UCSD-AML1 (cell line): ENCODE measurements at regions not wholly inside any gene's neighbourhood (a gene's known extent, or its start where the extent isn't known, plus 50 kb on each side); places are given as distances from the start of the nearest gene placed in this dataset.
A peak's percentile ranks its signal among the peaks of the same experiment; 100 is the strongest.
"Not testable (repeated sequence)": the region's sequence is repeated elsewhere in the genome, so short reads cannot be mapped to it uniquely, and the experiment has no call there.

Experiments
- DNase-seq: peaks from one replicate; lab custom pipeline; 2025; ENCODE audit not compliant: unreplicated experiment; lab: John Stamatoyannopoulos, UW

DNA sequence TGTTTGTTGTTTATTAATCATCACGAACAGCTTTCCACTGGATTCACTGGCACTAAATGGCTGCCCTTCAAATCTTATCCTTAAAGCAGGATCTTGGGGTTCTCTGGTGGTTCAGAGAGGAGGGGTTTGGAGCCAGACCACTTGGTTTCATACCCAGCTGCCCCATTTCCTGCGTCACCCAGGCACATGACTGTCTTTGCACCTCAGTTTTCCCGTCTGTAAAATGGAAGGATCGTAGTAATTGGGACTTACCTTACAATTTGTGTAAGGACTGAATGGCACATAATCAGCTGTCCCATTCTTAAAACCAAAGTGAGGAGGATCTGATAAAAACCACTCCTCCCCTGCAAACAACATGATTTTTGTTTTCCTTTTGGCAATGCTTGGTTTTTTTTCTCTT is 318.3 kb downstream of the ZNF536 start:
- DNase-seq: no peak

DNA sequence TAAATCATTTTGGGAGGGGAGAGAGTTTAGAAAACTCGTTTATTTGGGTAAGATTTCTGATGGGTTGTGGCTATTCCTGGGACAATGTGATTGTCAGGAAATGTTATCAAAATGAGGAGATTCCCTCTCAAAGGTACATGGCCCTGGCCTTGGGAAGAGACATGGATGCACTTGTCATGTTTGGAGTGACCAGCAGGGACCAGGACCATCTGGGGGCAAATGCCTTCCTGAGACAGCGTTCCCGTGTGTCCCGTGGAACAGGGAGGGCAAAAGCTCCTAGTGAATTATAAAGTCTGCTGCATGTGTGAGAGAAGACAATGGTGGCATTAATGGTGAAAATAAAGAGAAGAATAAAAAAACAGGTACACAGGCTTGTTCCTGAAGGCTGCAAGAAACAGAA is 317.3 kb downstream of the ZNF536 start:
- no peak for DNase-seq

DNA sequence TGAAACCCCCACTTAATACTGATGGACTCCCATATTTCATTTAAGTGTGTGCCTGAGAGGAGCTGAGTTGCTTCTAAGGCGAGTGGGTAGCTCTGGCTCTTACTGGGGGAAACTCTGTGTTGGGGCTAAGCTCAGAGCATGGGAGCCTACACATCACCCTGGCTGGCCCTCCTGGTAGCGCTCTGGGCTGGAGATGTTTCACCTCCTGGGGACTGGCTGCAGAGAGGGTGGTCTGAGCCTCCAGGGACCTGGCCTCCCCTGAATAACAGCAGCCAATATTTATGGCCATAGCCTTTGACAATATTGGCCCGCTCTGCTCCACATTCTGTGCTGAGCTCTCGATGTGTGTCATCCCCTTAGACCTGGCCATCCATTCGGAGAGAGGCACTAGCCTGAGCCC is 316.5 kb downstream of the ZNF536 start:
- no peak for DNase-seq

DNA sequence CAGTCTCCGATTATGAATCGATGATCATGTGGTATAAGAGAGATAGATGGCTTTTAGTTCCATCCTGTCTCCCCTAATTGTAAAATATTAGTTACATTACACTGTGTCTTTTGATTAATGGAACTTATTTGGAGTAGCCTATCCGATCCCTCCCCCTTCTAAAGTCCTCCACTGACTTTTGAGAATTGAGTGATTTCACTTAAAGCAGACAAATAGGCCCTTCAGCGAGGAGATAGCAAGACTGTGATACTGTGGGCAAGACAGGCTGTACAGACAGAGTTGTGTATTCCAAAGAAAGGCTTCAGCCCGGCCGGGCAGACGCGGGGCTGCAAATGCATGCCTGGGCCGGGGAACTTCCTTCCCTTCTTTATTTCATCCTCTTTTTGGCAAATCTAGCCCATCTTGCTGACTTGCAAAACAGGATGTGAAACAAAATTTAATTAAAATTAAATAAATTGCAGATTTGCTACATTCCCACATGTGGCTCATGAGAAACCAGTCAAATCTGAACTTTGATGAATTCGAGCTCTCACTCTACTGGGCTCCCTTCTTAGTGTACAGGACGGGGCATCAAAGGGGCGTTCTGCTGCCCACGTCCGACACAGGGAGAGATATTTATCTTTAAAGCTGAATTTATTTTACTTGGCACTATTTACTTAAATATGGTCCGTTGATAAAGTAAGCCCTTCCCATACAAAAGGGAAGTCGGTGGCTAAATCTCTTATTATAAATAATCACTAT is 314.8 kb downstream of the ZNF536 start:
- no peak for DNase-seq

GRCh38 chr19:30686176-30686820 is 314.1 kb downstream of the ZNF536 start:
- DNase-seq: no peak

DNA sequence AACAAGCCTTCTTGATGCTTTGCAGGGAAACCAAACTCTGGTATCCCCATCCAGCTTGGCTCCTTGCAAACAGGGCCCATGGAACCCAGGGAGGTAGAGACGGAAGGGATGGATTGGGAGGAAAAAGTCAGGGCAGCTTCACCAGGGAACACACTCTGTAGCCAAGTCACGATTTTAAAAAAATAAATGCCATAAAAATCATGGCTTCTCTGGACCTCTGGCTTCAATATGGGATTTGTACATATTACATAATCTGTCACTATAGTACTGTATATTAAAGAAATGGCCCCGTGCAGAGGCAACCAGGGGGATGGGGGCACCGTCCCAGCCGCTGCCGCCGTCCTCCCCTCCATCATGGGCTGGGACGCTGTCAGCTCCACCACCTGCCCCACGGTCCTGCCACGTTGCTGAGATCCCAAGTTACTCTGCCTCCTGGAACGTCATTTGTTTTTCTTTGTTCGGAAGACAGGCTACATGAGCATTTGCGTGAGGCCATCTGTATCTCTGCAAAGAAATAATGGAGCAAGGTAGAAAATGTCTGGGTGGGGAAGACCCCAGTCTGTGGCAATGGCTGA is 313.3 kb downstream of the ZNF536 start:
- DNase-seq: no peak

GRCh38 chr19:30684613-30685012 is 312.4 kb downstream of the ZNF536 start:
- no peak for DNase-seq

DNA sequence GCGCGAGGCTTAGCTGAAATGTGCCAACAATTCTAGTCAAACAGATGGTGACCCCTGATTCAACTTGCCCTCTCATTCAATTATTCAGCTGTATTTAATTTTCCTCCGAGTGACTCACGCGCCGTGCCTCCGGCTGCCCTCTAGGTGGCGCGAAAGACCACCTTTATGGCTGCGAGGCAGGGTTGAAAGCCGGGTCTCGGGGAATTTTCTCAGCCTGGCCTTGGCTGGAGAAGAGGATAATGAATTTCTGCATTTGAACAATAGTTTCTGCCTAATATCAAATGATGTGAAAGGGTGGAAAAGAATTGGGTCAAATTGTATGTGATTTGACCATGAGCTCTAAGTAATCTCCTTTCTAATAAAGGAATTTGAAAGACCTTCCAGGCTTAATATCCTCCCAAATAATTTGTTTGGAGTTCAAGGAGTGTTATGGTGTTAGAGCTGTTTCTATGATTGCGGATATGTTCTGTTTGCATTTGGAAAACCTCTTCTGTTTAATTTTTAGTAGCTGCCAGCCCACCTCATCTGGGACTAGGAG is 310.9 kb downstream of the ZNF536 start:
- peak; percentile 49 for DNase-seq

DNA sequence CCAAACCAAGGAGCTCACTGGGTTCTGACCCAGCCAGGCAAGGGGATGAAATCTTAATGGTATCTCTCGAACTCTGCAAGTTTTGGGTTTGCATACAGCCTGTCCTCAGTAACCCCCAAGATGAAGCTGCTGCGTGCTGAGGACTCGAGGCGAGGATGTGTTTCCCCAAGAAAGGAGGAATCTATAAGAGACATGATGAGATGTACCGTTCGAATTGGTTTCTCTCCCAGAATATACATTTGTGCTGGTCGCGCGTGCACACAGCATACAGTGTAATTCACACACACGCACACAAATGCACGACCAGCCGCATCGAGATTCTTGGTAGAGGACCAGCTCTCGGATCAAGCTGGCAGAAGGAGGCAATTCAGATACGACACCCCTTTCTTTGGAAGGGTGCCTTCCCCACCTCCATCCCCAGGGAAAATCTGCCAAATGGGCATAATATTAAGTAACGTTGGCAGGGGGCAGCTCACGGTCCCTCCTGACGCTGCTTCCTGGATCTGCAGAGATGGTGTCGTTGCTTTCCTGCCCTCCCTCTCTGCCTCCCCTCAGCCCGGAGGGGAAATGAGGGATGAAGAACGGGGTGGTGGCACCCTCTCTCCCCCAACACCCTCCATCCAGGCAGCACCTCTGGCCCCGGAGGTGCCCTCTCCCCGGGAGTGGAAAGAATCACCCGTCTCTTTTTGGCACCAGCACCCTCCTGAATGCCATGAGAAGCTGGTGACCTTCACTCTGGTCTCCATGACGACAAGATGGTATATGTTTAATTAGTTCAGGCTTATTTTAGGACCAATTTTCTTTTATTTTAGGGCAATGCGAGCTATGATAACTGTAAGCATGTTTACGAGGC is 310.2 kb downstream of the ZNF536 start:
- no peak for DNase-seq

DNA sequence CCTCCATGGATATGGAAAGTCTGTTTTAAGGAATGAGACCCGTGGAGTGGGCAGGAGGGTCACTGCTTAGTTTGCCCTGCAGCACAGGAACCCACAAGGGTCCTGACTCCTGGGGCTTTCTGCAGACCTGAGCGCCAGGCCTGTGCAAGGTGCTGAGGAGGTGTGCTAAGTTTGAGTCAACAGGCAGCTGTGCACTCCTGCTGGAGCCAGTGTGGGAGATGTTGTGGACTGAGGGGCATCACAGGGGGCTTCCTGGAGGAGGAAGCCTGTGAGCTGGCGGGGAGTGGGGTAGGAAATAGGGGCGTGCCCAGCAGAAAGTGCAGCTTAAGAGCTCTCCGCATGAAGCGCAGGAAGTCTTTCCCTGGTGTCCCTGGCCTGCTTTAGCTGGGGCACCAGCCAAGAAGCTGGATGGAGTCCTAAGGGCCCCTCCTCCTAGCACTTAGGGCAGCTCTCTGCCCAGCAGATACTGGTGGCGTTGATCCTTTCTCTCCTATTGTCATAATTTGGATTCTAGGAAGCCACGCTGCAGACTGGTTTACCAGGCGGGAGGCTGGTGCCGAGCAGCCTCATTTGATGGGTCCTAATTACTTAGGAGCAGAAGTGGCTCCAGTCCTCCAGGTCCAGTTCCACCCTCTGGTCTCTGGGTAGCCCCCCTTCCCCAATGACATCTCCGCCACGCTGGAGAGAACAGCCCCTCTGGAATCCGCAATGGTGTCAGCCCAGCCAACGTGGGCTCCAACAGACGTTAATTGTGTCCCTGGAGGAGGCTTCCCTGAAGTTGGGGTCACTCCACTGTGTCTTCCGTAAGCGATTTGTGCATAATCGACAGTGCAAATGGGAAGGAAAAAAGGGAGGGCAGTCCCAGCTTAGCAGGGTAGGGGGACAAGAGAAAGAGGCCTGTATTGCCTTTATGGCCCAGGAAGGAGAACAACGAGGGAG is 309.2 kb downstream of the ZNF536 start:
- no peak for DNase-seq

- not testable (repeated sequence) for DNase-seq
These were observed 308.2 kb downstream of the ZNF536 start for GRCh38 chr19:30680399-30680798.

GRCh38 chr19:30679789-30680188 is 307.6 kb downstream of the ZNF536 start:
- DNase-seq: no peak

- no peak for DNase-seq
These were observed 307.0 kb downstream of the ZNF536 start for GRCh38 chr19:30679153-30679702.

DNA sequence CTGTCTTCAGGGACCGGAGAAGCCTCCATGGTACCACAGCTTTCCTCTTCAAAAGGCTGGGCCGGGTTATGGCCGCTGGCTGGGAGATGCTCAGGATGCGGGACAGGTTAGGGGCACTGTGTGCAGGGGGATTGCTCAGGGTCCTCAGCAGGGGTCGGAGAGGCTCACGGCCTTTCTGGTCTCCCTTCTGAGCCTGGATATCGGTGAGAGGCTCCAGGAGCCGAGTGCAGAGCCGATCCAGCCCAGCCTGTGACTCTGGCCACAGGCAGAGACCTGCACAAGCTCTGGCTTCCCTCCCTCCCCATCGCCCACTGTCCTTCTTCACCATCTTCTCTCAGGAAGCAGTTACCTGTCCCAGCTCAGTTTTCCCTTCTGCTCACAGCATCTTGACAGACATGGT is 306.0 kb downstream of the ZNF536 start:
- DNase-seq: no peak

DNA sequence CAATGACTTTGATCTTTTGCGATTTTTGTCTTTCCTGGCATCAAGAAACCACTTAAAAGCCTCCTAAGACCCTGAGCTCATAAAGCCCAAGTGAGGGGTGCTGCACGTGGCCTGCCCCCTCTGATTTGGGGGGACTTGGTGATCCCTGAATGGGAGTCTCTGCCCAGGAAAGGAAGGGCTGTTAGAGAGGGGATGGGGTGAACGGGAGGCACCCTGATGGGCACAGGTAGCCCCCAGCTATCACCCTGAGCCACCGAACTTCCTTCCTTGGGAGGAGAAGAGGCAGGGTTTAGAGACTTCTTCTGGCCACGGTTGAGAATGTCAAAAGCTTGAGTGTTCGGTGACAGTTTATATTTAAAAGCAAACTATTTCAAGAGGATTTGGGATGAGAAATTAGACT is 305.5 kb downstream of the ZNF536 start:
- no peak for DNase-seq

- DNase-seq: no peak
These were observed 305.0 kb downstream of the ZNF536 start for GRCh38 chr19:30676990-30677679.

GRCh38 chr19:30675086-30675485 is 302.9 kb downstream of the ZNF536 start:
- no peak for DNase-seq

- DNase-seq: no peak
These were observed 302.5 kb downstream of the ZNF536 start for GRCh38 chr19:30674656-30675055.

- DNase-seq: no peak
These were observed 301.2 kb downstream of the ZNF536 start for GRCh38 chr19:30673336-30673735.
